ENCODE measurements at regions not wholly inside any gene's neighbourhood (a gene's known extent, or its start where the extent isn't known, plus 50 kb on each side); places are given as distances from the start of the nearest gene placed in this dataset.

GRCh38 chr18:44569391-44570055, 111.2 kb upstream of the SETBP1 start:
- no peak for TF ChIP-seq CTCF (IDR thresholded peaks at IDR 0.05)
- no peak for TF ChIP-seq ZFX (IDR thresholded peaks at IDR 0.05; ENCODE audit: borderline replicate concordance)
